ENCODE measurements at regions not wholly inside any gene's neighbourhood (a gene's known extent, or its start where the extent isn't known, plus 50 kb on each side); places are given as distances from the start of the nearest gene placed in this dataset.

DNA sequence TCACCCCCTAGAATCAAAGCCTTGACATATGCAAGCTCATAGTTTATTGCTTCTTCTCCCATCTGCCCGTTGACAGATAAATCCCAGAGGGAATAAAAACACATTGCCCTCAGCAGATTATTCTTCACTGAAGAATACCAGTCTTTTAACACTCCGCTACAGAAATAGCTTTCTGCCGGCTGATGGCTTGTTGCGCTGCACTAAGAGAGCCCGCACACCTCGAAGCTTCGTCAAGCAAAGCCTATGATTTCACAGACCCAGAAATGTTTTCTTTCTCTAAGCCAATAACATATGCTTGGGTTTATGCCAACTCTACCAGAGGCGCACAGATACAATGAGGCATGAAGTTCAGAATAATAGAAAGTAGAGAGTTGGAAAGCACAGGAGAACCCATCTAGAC is 208.9 kb upstream of the FOXQ1 start:
- TF ChIP-seq, protein P1, sequence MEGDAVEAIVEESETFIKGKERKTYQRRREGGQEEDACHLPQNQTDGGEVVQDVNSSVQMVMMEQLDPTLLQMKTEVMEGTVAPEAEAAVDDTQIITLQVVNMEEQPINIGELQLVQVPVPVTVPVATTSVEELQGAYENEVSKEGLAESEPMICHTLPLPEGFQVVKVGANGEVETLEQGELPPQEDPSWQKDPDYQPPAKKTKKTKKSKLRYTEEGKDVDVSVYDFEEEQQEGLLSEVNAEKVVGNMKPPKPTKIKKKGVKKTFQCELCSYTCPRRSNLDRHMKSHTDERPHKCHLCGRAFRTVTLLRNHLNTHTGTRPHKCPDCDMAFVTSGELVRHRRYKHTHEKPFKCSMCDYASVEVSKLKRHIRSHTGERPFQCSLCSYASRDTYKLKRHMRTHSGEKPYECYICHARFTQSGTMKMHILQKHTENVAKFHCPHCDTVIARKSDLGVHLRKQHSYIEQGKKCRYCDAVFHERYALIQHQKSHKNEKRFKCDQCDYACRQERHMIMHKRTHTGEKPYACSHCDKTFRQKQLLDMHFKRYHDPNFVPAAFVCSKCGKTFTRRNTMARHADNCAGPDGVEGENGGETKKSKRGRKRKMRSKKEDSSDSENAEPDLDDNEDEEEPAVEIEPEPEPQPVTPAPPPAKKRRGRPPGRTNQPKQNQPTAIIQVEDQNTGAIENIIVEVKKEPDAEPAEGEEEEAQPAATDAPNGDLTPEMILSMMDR (IDR thresholded peaks at IDR 0.05) = no peak
- no peak for TF ChIP-seq POLR2A (IDR thresholded peaks at IDR 0.05)
